Fibroblast of villous mesenchyme (primary cell): ENCODE measurements at regions not wholly inside any gene's neighbourhood (a gene's known extent, or its start where the extent isn't known, plus 50 kb on each side); places are given as distances from the start of the nearest gene placed in this dataset.

Experiments used
- DNase-seq: peaks from one replicate; pipeline ENCODE4 v3.0.0-alpha.2; 2010; ENCODE audit warnings: low read depth
- H3K4me3 ChIP-seq: 2 replicates; pipeline ENCODE4 v1.5.1; 2011; ENCODE audit warnings: low read depth, mild to moderate bottlenecking, low read length
- TF ChIP-seq, protein P1 (sequence below): IDR thresholded peaks from 2 replicates; pipeline ENCODE4 v1.5.1; 2012; ENCODE audit warnings: low read depth, mild to moderate bottlenecking, low read length; ENCODE audit not compliant: insufficient read depth

DNA sequence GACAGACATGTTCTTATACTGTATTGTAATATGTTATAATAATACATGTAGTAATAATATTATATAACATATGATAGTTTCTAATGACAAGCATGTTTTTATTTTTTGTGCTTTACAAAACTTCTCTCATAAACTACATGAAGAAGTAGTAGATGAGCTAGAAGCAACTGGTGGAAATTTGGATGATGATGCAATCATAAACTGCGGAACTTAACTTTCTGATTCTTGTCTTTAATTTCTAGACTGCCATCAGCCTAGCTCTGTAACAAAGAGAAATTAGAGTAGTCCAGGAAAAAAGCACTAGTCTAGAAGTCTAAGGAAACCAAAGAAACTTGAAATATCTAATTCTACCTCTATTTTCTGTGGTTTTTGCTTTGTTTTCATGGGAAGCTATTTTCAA, 71.0 kb upstream of the SPATS2L start:
- no peak overlapping the region for H3K4me3 ChIP-seq
- TF ChIP-seq, protein P1, sequence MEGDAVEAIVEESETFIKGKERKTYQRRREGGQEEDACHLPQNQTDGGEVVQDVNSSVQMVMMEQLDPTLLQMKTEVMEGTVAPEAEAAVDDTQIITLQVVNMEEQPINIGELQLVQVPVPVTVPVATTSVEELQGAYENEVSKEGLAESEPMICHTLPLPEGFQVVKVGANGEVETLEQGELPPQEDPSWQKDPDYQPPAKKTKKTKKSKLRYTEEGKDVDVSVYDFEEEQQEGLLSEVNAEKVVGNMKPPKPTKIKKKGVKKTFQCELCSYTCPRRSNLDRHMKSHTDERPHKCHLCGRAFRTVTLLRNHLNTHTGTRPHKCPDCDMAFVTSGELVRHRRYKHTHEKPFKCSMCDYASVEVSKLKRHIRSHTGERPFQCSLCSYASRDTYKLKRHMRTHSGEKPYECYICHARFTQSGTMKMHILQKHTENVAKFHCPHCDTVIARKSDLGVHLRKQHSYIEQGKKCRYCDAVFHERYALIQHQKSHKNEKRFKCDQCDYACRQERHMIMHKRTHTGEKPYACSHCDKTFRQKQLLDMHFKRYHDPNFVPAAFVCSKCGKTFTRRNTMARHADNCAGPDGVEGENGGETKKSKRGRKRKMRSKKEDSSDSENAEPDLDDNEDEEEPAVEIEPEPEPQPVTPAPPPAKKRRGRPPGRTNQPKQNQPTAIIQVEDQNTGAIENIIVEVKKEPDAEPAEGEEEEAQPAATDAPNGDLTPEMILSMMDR: no peak
- no peak for DNase-seq

DNA sequence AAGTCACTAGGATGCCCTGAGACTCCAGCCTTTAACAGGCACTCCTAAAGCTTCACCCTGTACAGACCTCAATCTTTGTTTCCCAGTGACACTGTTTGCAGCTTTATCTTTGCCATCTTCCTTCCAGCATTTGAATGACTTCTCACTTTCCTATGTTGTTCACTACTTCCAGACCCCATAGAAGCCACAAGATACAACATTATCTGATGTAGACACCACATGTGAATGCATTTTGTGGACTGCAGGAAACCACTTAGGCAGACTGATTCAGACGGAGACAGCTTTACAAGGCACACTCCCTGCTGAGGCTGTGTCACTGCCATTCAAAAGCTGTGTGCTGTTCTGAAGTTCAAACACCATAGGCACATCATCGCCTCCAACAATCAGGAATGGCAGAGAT, 67.3 kb upstream of the SPATS2L start:
- no peak overlapping the region for H3K4me3 ChIP-seq
- peak; percentile 45 for DNase-seq
- TF ChIP-seq, protein P1: no peak

DNA sequence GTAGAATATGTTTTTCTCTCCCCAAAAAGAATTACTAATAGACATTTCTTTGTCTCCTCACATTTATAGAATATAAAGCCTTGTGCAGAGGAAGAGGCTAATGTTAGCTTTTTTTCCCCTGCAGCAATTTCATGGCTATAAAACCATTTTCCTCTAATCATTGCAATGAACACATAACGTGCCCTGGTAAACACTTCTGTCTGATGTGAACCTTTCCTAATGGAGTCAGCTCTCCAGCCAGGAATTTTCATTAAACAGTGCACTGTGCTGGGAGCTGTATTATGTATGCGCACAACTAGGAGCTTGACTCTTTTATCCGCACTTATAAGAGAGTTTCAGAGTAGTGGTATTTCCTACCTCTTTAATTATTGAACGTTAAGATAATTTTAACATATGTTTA, 63.9 kb upstream of the SPATS2L start:
- no peak for DNase-seq
- TF ChIP-seq, protein P1: no peak
- no peak overlapping the region for H3K4me3 ChIP-seq

DNA sequence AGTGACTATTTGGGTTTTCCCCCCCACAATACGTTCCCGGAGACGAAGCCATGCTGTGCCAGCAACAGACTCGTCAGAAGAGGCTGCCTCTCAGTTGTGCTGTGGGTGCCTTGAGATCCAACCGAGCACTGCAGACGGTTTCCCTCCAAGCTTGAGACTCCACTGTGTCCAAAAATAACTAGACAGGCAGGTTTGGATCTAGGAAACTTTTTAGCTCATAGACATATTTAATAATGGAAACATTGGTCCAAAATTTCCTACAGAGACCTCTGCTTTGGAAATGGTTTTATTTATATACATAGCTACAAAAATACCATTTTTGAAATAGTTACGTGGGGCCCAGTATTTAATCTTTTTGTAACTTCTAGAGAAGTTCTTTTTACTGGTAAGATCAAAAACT, 63.1 kb upstream of the SPATS2L start:
- TF ChIP-seq, protein P1: no peak
- H3K4me3 ChIP-seq: no peak overlapping the region
- no peak for DNase-seq

DNA sequence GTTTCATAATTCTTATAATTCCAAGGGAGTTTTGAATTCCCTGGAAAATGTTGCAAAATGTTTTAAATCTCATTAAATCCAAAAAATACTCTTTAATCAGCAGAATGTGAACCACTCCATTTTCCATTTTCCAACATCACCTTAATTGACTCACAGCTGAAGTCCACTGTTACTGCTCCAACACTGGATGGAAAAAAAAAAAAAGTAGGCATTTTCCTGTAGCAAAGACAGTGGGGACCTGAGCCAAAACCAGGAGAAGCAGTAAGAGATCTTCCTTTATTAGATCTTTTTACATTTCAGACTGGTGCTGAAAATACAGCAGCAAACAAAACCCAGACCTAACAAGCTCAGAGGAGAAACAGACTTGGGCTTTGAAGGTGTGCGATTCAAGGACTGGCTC, 62.4 kb upstream of the SPATS2L start:
- no peak overlapping the region for H3K4me3 ChIP-seq
- no peak for DNase-seq
- TF ChIP-seq, protein P1: no peak

DNA sequence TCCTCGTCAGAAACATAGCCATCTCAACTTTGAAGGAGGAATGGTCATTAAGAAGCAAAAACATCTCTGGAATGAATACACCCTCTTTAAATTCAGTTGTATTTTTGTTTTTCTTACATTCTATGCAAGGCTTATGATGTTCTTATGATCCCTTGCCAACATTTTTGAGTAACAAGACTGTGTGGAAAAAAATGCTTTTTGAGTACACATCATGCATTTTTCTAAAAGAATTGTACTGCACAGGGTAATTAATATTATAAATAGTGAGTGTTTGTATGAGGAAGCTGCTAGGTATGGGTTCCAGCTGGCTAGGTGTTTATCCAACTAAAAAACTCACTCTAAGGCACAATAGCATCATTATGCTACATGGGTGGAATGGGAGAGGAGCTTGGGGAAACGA, 59.0 kb upstream of the SPATS2L start:
- DNase-seq: peak; percentile 46
- no peak overlapping the region for H3K4me3 ChIP-seq
- TF ChIP-seq, protein P1: no peak

DNA sequence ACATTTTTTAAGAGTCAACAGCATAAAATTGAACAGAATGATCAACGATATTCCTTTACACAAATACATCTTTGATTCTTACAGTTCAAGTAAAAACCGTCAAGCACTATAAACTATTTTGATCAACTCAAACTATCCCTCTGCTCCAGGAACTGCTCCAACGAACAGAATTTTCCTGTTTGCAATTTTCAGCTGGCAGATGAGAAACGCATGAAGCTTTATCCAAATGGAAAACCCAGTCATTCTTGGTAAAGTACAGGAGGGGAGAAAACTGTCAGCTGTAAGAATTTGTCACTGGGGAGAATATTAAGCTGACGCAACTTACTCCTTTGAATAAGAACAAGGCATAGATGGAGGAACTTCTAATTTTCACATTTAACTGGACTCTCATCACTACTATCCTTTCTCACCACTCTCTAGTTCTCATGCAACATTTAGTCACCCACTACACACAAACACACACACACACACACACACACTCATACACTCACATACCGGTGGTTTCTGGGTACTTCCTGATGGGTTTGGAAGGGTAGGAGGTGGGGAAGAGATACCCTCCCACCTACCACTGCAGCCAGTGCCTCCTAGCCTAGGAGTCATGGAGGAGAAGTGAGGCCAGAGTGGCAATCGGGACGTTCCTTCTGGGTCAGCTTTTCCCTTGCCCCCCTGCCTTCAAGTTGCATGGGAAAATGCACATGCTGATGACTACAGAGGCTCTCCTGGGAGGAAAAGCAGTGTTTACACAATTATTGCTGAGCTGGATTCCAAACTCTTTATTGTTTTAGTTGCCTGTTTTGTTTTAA, 54.0 kb upstream of the SPATS2L start:
- TF ChIP-seq, protein P1: no peak
- H3K4me3 ChIP-seq: no peak overlapping the region

More for the DNA sequence above, 54.0 kb upstream of the SPATS2L start:
- peak; percentile 85 for DNase-seq
